Small intestine (tissue), 7 donors: ENCODE measurements at regions not wholly inside any gene's neighbourhood (a gene's known extent, or its start where the extent isn't known, plus 50 kb on each side); places are given as distances from the start of the nearest gene placed in this dataset.

Experiments used
- DNase-seq, 2 donors: peaks; one replicate each; pipeline versions ENCODE4 v3.0.0 to v3.0.0-alpha.2; 2013
- FAIRE-seq: peaks from 2 replicates; lab custom pipeline; 2012; peaks lifted over from hg19 to GRCh38; lab: Jason Lieb, UNC
- H3K27ac ChIP-seq, 3 donors: one replicate each; pipeline ENCODE4 v1.5.1; 2013; ENCODE audit warnings: low read length in 2 of 3, mild to moderate bottlenecking in 2 of 3, control low read depth in 1 of 3, inconsistent platforms in 1 of 3, low read depth in 1 of 3, moderate library complexity in 1 of 3
- H3K27me3 ChIP-seq, 3 donors: one replicate each; pipeline ENCODE4 v1.6.1; 2013; ENCODE audit warnings: low read length in 3 of 3, inconsistent platforms in 1 of 3; ENCODE audit not compliant: control insufficient read depth in 3 of 3, insufficient read depth in 3 of 3
- H3K36me3 ChIP-seq, 3 donors: one replicate each; pipeline ENCODE4 v1.6.1; 2013; ENCODE audit warnings: low read length in 3 of 3, inconsistent platforms in 1 of 3, low read depth in 1 of 3, mild to moderate bottlenecking in 1 of 3, moderate library complexity in 1 of 3; ENCODE audit not compliant: control insufficient read depth in 3 of 3, insufficient read depth in 2 of 3
- H3K4me1 ChIP-seq, 3 donors: one replicate each; pipeline ENCODE4 v1.6.1; 2013; ENCODE audit warnings: low read length in 2 of 3, inconsistent platforms in 1 of 3, low read depth in 1 of 3, mild to moderate bottlenecking in 1 of 3, moderate library complexity in 1 of 3; ENCODE audit not compliant: control insufficient read depth in 3 of 3, insufficient read depth in 2 of 3
- H3K4me3 ChIP-seq, 3 donors: one replicate each; pipeline ENCODE4 v1.5.1; 2013; ENCODE audit warnings: low read length in 3 of 3, control low read depth in 1 of 3, inconsistent platforms in 1 of 3, low read depth in 1 of 3, mild to moderate bottlenecking in 1 of 3, moderate library complexity in 1 of 3
- H3K9me3 ChIP-seq, 2 donors: one replicate each; pipeline ENCODE4 v1.6.1; 2013; ENCODE audit warnings: low read depth in 1 of 2, low read length in 1 of 2; ENCODE audit not compliant: control insufficient read depth in 2 of 2, insufficient read depth in 1 of 2
- WGBS, 3 donors: extraction: QIAGEN DNeasy Blood & Tissue Kit; methylation state at CpG; one replicate each; pipeline ENCODE4 v1.1.7; 2013; 5-methylcytosine and 5-hydroxymethylcytosine counted together
- donor health status: healthy with polysubstance abuse.
- donor health status: control.
- donor health status: control.
- donor health status: Bipolar disorder and iron deficiency.
- donor health status: healthy.

DNA sequence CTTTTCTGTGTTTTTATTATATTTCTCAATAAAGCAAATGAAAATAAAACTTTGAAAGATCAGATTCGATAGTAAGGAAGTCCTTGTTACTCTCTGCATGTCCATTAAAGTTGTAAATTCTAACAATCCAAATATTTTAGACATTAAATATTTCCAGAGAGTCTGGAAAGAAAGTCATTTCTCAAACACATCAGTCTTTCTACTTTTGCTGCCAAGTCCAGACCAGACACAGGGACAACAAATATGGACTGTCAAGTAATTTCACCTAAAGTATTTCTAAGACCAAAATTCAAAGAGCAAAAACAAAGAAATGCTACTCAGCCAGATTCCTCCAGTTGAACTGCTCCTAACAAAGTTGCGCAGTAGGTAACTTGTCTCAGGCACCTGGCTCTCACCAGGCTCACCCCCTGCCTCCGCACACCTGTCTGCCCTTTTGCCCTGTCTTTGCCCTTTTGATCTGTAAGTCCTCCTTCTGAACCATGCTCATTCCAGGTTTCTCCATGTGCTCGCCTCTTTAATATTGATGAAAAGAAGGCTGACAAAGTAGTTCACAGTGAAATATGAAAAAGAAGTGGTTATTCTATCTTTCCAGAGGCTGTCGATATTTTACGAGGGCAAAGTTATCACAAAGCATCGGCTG lies 300.5 kb downstream of the C7orf25 start:
- Histone ChIP-seq H3K27me3 (no peaks in the 10 kb centered on the region), H3K9me3 (no peaks in the 10 kb centered on the region), H3K4me3 (no peak overlapping the region), H3K36me3 (no peaks in the 10 kb centered on the region), H3K4me1 (no peaks in the 10 kb centered on the region), H3K27ac (no peak overlapping the region)
- FAIRE-seq (no peak), DNase-seq (no peak)
- whole genome bisulfite sequencing, 3 donors: 34 to 68% (median 46%) methylated on average over 7 of the region's 7 CpGs

DNA sequence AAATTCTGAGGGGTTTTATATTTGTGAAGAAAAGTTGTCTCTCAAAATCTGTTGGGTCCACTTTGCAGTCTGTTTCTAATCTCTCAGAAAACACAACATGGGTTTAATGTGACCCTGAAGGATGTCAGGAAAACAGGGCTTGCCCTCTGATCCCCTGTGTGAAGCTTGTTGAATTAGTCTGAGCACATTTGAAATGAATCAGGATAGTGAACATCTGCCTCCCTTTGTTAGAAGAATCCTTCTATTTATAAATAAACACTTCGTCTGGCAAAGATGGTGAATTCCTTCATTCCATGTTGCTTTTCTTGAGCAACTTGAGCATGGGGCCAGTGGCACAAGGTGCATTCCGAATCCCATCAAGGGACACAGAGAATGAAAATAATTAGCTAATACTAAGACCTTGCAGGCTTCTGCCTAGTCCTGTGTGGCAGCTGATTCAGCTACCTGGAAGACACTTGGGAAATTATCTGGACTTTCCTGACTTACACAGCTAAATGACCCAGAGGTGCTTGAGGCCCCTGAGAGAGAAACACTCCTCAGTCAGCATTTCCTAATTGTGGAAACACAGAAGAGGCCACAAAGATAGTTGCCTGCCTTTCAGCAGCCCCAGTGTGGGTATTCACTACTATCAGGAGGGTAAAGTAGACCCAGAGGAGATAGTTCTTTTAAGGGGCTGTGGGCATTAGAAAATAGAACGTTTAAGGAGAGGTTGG lies 305.5 kb downstream of the C7orf25 start:
- DNase-seq (no peak), FAIRE-seq (no peak)
- no peak overlapping the region for H3K27ac ChIP-seq
- 42 to 64% (median 52%) methylated on average over 3 of the region's 3 CpGs for WGBS, 3 donors
- H3K9me3 ChIP-seq: no peaks in the 10 kb centered on the region
- no peaks in the 10 kb centered on the region for H3K4me1 ChIP-seq
- H3K36me3 ChIP-seq: no peaks in the 10 kb centered on the region
- H3K27me3 ChIP-seq: no peaks in the 10 kb centered on the region
- no peak overlapping the region for H3K4me3 ChIP-seq

DNA sequence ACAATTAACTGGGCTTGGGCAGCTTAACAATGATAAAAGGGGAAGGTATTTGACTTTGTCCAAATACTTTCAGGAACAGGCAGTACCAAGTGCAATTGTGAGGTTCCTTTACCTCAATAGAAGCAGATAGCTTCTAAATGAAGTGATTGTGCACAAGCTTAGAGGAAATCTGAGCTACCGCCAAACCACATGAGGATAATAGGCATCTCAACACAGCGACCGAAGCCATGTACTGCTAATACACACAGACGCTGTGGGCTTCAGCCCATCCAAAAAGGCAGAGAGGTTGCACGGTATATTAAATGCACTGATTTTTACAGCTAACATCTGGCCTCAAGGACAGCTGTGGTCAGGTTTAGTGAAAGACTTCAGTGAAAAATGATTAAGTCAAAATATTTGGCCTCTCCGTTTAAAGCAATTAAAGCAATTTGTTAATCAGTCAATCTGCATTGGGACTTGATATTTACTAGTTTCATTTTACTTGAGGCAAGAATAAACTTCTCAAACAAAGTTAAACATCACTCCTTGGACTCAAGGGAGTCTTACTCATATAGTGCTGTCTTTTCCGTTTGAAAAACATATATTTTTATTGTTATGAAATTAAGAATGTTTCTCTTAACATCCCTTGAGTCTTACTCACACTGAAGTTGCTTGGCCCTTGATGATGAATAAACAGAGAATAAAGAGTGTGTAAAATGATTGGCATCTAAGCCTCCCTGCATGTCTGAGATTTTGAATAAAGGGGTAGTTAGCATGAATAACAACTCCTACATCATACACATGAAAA lies 306.3 kb downstream of the C7orf25 start:
- WGBS, 3 donors: 68 to 80% (median 70%) methylated on average over 7 of the region's 7 CpGs
- Histone ChIP-seq H3K4me1 (no peaks in the 10 kb centered on the region), H3K27ac (no peak overlapping the region), H3K4me3 (no peak overlapping the region), H3K9me3 (no peaks in the 10 kb centered on the region), H3K36me3 (no peaks in the 10 kb centered on the region), H3K27me3 (no peaks in the 10 kb centered on the region)
- no peak for DNase-seq
- FAIRE-seq: no peak

DNA sequence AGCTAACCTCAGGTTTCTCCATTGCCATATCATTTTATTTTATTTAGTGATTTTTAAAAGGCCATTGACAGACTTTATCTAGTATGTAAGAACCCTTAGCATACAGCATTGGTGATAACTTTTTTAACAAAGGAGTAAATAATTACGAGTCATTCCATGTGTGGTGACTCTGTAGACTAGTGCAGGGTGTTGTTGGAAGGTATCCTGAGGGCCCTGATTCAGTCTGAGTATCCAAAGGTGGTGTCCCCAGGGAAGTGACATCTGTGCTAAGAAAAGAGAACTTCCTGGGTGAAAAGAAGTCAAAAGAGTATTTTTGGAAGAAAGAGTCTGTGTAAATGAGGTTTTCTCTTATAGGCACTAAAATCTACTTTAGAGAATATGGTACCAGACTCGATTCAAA lies 308.4 kb downstream of the C7orf25 start:
- no peaks in the 10 kb centered on the region for H3K9me3 ChIP-seq
- no peaks in the 10 kb centered on the region for H3K27me3 ChIP-seq
- H3K36me3 ChIP-seq: no peaks in the 10 kb centered on the region
- 60 to 78% (median 67%) methylated on average over 2 of the region's 2 CpGs for WGBS, 3 donors
- no peak overlapping the region for H3K4me3 ChIP-seq
- no peak overlapping the region for H3K27ac ChIP-seq
- DNase-seq (no peak), FAIRE-seq (no peak)
- H3K4me1 ChIP-seq: no peaks in the 10 kb centered on the region

DNA sequence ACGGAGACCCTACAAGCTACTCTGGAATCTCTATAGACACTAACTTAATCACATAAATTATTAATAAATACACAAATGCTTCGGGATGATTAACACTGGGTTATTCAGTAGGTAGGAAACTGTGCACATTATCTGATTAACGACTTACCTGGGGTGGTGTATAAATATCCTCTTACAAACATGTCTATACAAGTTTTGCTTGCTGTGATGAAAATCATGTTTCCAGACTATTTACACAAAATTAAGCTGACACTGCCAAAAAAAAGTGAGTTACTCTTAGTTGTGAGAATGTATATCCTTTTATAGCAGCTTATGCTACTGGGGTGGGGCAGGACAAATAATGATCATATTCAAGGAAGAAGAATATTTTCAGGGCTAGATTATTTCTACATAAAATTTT lies 314.6 kb downstream of the C7orf25 start:
- H3K4me1 ChIP-seq: no peaks in the 10 kb centered on the region
- H3K27me3 ChIP-seq: no peaks in the 10 kb centered on the region
- DNase-seq: no peak
- 65 to 69% (median 65%) methylated on average over 3 of the region's 3 CpGs for WGBS, 3 donors
- H3K4me3 ChIP-seq: no peak overlapping the region
- no peak overlapping the region for H3K27ac ChIP-seq
- no peaks in the 10 kb centered on the region for H3K9me3 ChIP-seq
- no peak for FAIRE-seq
- H3K36me3 ChIP-seq: no peaks in the 10 kb centered on the region

DNA sequence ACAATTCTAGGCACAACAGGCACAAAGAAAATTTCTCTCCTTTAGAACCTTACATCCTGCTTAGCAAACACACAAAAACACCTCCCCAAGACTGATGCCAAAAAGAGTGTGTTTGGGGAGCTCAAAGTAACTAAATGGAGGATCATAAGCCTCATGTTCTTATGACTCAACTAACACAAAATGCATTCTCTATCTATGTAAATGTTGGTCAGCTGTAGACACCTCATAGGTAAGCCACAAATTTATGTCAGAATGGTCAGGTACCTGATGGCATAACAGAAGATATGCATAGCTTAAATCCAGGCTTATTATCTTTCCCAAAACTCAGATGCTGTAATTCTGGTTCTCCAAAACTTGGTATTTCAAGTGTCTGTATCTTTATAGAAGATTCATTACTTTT lies 315.1 kb downstream of the C7orf25 start:
- H3K9me3 ChIP-seq: no peaks in the 10 kb centered on the region
- FAIRE-seq (no peak), DNase-seq (no peak)
- H3K27me3 ChIP-seq: no peaks in the 10 kb centered on the region
- no peak overlapping the region for H3K4me3 ChIP-seq
- no peaks in the 10 kb centered on the region for H3K36me3 ChIP-seq
- no peaks in the 10 kb centered on the region for H3K4me1 ChIP-seq
- H3K27ac ChIP-seq: no peak overlapping the region

DNA sequence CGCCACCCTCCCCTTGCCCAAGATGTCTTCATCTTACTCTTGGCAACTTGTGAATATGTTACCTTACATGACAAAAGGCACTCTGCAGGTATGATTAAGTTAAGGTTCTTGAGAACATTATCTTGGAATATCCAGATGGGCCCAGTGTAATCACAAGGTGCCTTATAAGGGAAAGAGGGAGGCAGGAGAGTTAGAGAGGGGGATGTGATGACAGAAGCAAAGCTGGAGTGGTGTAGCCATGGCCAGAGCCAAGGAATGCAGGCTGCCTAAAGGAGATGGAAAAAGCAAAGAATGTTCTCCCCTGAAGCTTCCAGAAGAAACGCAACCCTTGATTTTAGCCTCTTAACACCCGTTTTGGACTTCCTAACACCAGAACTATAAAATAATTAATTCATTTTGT lies 318.0 kb downstream of the C7orf25 start:
- FAIRE-seq: no peak
- 87 to 89% (median 88%) methylated on average over 3 of the region's 3 CpGs for WGBS, 3 donors

DNA sequence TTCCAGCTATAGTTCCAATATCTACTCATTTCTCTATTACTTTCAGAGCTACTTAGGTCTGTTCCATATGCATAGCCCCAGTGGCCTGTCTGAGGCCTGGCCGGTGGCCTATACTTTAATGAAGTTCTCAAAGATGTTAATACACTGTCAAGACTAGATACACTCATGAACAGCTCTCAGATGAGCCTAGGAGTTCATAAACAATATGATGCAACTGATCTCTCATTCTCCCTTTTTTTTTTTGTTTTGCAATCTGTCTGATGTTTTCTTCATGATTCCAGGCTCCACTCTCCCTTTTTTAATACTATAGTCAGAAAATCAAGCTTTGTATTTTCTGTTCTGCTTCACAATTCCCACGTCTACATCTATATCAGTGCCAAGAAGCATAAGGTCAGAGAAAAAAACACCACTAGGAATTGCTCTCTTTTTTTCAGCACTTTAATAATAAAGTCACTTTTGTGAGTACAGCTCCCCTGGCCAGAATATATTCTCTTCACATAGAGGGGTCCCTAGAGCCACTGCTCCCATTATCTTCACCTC lies 321.0 kb downstream of the C7orf25 start:
- no peak overlapping the region for H3K4me3 ChIP-seq
- FAIRE-seq (no peak), DNase-seq (no peak)
- peaks cover 0 to 2% of the 10 kb centered on the region in 2 donors for H3K9me3 ChIP-seq
- H3K4me1 ChIP-seq: no peaks in the 10 kb centered on the region
- WGBS, 3 donors: 62 to 81% (median 76%) methylated on average over 2 of the region's 2 CpGs
- no peaks in the 10 kb centered on the region for H3K36me3 ChIP-seq
- no peak overlapping the region for H3K27ac ChIP-seq
- H3K27me3 ChIP-seq: no peaks in the 10 kb centered on the region

More for the DNA sequence above, 318.0 kb downstream of the C7orf25 start:
- Histone ChIP-seq H3K27ac (no peak overlapping the region), H3K4me1 (no peaks in the 10 kb centered on the region), H3K27me3 (no peaks in the 10 kb centered on the region), H3K9me3 (no peaks in the 10 kb centered on the region), H3K4me3 (no peak overlapping the region), H3K36me3 (no peaks in the 10 kb centered on the region)
- no peak for DNase-seq
